Mesodermal cell (in vitro differentiated cells): ENCODE measurements at regions not wholly inside any gene's neighbourhood (a gene's known extent, or its start where the extent isn't known, plus 50 kb on each side); places are given as distances from the start of the nearest gene placed in this dataset.
"Not testable (repeated sequence)": the region's sequence is repeated elsewhere in the genome, so short reads cannot be mapped to it uniquely, and the experiment has no call there.

Experiments
- H3K27ac ChIP-seq: 2 replicates; pipeline ENCODE4 v1.7.0; 2013; ENCODE audit warnings: mild to moderate bottlenecking, low read depth, low read length, moderate library complexity; ENCODE audit not compliant: severe bottlenecking
- H3K36me3 ChIP-seq: 2 replicates; pipeline ENCODE4 v1.7.1; 2013; ENCODE audit warnings: mild to moderate bottlenecking, low read length, moderate library complexity; ENCODE audit not compliant: control insufficient read depth, insufficient read depth
- H3K4me1 ChIP-seq: one replicate; pipeline ENCODE4 v1.7.1; 2013; ENCODE audit warnings: mild to moderate bottlenecking, low read length; ENCODE audit not compliant: insufficient read depth, control insufficient read depth, poor library complexity, severe bottlenecking
- H3K4me3 ChIP-seq: 2 replicates; pipeline ENCODE4 v1.7.0; 2013; ENCODE audit warnings: low read length, control low read depth, mild to moderate bottlenecking; ENCODE audit not compliant: insufficient read depth, poor library complexity, severe bottlenecking; ENCODE audit errors: extremely low read depth
- H3K9me3 ChIP-seq: 2 replicates; pipeline ENCODE4 v1.7.1; 2013; ENCODE audit warnings: mild to moderate bottlenecking, low read length, moderate library complexity; ENCODE audit not compliant: control insufficient read depth
- WGBS, 2 experiments: methylation state at CpG; one replicate each; pipeline ENCODE4 v1.1.5; 2013; ENCODE audit warnings: missing lambda C conversion rate in 2 of 2; ENCODE audit not compliant: insufficient coverage in 2 of 2; 5-methylcytosine and 5-hydroxymethylcytosine counted together

DNA sequence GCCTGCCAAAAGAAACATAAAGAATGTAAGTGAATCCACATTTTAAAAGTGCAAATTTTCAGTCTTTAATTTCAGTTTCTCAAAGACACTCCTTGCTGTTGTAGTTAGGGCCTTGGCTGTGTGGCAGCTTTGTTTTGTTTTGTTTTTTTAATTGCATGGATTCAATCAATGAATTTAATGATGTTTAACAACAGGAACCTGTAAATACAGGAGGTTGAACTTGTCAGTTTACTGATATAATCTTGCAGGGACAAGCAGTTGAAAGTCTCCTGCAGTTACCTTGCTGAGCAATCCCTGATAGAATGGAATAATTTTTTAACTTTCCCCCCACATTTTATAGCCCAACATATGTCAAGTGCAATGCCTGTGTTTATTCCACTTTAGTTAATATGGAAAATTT is 528.3 kb upstream of the PCDH7 start:
- Histone ChIP-seq H3K9me3 (no peaks in the 10 kb centered on the region), H3K4me3 (no peak overlapping the region), H3K4me1 (no peaks in the 10 kb centered on the region), H3K36me3 (no peaks in the 10 kb centered on the region), H3K27ac (no peak overlapping the region)

DNA sequence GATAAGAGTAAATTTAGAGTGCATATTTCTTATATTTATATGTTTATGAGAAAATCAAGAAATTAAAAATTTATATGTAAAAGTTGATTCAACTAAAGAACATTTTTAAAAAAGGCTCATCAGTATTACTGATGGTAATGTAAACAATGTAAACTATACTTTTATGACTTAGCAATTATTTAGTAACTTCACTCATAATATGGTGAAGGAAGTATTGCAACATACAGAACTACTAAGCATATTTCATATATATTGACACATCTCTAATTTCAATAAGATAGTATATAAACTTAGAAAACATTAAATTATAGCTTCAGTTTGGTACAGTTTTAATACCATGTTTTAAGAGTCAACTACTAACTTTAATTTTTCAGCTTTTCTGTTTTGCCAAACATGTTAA is 512.8 kb upstream of the PCDH7 start:
- no peaks in the 10 kb centered on the region for H3K4me1 ChIP-seq
- no peaks in the 10 kb centered on the region for H3K36me3 ChIP-seq
- no peak overlapping the region for H3K27ac ChIP-seq
- no peaks in the 10 kb centered on the region for H3K9me3 ChIP-seq
- H3K4me3 ChIP-seq: no peak overlapping the region

DNA sequence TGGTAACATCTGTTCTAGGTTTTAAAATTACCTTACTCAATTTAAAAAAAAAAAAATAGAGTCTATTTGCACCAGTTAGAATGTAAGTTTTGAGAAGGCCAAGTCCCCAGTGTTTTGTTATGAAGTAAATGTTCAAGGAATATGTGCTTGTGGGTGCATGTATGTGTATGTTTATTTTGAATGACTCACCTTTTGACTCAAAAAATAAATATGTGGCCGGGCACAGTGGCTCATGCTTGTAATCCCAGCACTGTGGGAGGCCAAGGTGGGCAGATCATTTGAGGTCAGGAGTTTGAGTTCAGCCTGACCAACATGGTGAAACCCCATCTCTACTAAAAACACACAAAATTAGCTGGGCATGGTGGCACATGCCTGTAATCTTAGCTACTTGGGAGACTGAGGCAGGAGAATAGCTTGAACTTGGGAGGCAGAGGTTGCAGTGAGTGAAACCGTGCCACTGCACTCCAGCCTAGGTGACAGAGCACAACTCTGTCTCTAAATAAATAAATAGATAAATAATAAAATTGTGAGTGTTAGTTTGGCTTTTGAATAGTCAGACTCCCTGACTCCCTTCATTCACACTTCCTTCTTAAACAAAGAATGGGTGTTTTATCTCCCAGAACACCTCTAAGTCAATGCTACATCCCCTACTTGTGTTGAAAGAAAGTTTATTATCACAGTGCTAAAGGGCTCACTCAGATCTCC is 511.3 kb upstream of the PCDH7 start:
- Histone ChIP-seq H3K36me3 (no peaks in the 10 kb centered on the region), H3K4me3 (no peak overlapping the region), H3K9me3 (no peaks in the 10 kb centered on the region), H3K4me1 (no peaks in the 10 kb centered on the region), H3K27ac (no peak overlapping the region)
- WGBS, 2 experiments: 100% methylated on average over 1 of the region's 2 CpGs; no CpG with 5 or more reads in 1 of the 2 experiments

DNA sequence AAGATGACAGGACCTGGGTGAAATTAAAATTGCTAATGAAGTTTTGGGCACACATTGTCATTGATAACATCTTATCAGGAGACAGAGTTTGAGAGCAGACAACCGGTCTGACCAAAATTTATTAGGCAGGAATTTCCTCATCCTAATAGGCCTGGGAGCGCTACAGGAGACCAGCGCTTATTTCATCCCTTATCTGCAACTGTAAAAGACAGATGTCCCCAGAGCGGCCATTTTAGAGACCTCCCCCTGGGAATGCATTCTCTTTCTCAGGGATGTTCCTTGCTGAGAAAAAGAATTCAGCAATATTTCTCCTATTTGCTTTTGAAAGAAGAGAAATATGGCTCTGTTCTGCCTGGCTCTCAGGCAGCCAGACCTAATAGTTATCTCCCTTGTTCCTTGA is 504.2 kb upstream of the PCDH7 start:
- not testable (repeated sequence) for H3K4me3 ChIP-seq, H3K27ac ChIP-seq, H3K9me3 ChIP-seq, H3K36me3 ChIP-seq, H3K4me1 ChIP-seq
- 80% methylated on average over 2 of the region's 4 CpGs; no CpG with 5 or more reads in 1 of the 2 experiments for WGBS, 2 experiments

DNA sequence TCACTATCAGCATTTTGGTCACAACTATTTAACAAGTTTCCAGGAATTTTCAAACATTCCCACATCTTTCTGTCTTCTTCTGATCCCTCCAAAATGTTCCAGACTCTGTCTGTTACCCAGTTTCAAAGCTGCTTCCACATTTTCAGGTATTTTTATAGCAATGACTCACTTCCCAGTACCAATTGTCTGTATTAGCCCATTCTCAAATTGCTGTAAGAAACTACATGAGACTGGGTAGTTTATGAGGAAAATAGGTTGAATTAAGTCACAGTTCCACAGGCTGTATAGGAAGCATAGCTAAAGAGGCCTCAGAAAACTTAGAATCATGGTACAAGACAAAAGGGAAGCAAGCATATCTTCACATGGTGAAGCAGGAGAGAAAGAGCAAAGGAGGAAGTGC is 475.0 kb upstream of the PCDH7 start:
- H3K4me3 ChIP-seq: no peak overlapping the region
- no peaks in the 10 kb centered on the region for H3K4me1 ChIP-seq
- H3K9me3 ChIP-seq: no peaks in the 10 kb centered on the region
- H3K36me3 ChIP-seq: no peaks in the 10 kb centered on the region
- no peak overlapping the region for H3K27ac ChIP-seq

DNA sequence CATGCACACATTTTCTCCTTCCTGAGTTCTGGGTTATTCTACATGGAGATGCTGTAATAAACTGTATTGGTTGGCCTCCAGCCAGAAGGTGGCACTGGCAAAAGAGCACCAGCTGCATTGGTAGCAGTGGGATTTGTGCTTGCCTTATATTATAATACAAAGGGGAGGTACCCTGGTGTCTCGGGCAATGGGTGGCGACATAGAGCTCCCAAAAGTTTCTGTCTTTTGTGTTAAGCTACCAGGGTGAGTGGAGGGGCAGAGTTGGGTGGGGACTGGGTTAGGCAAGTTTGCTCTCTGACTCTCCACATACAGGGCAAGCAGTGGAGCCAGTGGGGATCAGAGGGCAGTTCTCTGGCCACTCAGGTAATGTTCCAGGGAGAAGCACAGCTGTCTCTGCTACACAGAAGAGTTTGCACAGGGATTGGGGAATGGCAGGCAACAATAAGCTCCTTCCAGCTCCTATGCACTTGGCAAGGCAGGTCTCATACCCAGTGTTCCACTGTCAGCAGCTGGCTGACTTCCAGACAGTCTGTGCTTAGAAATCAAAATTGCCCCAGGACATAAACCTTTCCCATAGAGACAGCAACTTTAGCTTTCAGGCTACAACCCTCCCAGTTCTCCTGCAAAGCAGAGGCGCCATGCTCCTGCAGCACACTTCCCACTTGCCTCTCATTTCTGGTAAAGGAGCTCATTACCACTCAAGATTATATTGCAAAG is 463.9 kb upstream of the PCDH7 start:
- 66 to 100% methylated on average over 1 to 3 of the region's 3 CpGs for WGBS, 2 experiments
- Histone ChIP-seq H3K4me1 (no peaks in the 10 kb centered on the region), H3K4me3 (no peak overlapping the region), H3K27ac (no peak overlapping the region), H3K9me3 (no peaks in the 10 kb centered on the region), H3K36me3 (no peaks in the 10 kb centered on the region)

DNA sequence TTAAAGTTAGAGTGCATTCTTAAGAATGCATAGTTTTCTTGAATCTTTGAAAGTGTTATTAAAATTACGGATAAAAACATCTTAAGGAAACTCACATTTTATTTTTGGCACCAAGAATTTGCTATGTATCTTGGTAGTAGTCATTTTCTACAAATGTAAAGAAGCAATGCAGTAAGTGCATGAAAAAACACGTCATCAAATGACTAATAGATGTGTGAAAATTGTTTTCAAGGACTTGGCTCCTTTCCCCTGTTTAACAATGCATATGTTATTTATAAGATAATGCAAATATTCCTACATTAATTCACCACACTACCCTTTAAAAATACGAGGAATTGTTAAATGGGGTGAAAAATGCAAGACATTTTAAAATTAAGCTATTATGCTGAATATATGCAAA is 461.2 kb upstream of the PCDH7 start:
- Histone ChIP-seq H3K4me3 (no peak overlapping the region), H3K36me3 (no peaks in the 10 kb centered on the region), H3K9me3 (no peaks in the 10 kb centered on the region), H3K27ac (no peak overlapping the region), H3K4me1 (no peaks in the 10 kb centered on the region)
- 80% methylated on average over 1 of the region's 3 CpGs; no CpG with 5 or more reads in 1 of the 2 experiments for WGBS, 2 experiments

DNA sequence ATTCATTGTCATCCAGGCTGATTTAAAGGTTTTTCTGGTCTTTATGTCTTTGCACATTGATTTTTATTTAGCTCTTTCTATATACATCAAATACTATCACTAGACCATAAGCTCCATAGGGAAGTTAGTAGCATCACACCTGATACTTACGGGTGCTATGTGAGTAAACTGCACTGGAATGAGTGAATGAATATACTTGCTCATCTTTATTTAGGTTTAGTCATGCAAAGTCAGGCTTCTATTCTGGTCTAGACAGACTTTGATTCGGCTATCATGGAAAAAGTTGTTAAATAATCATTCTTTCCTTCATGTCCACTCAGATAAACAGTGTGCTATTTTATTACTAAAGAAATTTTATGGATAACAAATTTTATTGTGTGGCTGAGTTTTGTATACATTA is 457.8 kb upstream of the PCDH7 start:
- no peaks in the 10 kb centered on the region for H3K9me3 ChIP-seq
- H3K27ac ChIP-seq: no peak overlapping the region
- H3K4me1 ChIP-seq: no peaks in the 10 kb centered on the region
- H3K4me3 ChIP-seq: no peak overlapping the region
- no CpG with 5 or more reads among the region's 2 CpGs for WGBS, 2 experiments
- H3K36me3 ChIP-seq: no peaks in the 10 kb centered on the region

DNA sequence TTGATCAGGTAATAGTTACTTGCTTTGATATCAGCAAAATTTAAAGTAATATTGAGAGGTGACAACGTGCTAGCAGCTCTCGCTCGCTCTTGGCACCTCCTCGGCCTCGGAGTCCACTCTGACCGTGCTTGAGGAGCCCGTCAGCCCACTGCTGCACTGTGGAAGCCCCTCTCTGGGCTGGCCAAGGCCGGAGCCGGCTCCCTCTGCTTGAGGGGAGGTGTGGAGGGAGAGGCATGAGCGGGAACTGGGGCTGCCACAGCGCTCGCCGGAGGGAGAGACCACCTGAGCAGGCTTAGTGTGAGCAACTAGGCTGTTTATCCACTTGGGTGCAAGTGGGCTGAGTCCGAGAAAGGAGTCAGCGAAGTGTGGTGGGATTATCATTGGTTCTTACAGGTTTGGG is 455.7 kb upstream of the PCDH7 start:
- no peaks in the 10 kb centered on the region for H3K9me3 ChIP-seq
- WGBS, 2 experiments: 89 to 97% methylated on average over 9 to 15 of the region's 15 CpGs
- H3K27ac ChIP-seq: no peak overlapping the region
- H3K4me3 ChIP-seq: no peak overlapping the region
- no peaks in the 10 kb centered on the region for H3K4me1 ChIP-seq
- H3K36me3 ChIP-seq: no peaks in the 10 kb centered on the region

DNA sequence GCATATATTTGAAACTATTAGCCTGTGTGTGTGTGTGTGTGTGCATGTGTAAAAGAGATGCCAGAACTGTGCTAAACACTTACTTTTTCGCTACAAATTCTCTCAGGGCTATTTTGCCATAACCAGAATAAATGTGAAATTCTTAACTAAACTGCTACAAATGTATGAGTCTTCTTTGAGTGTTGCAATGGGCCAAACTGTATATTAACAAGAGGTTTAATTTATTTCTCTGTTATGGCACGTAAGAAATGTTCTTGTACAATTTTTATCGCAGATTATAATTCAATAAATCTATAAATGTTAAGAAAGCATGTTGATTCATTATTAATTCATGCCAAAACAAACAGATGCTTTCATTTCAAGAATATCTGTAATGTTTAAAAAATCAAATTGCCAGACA is 454.5 kb upstream of the PCDH7 start:
- H3K36me3 ChIP-seq: no peaks in the 10 kb centered on the region
- no peaks in the 10 kb centered on the region for H3K4me1 ChIP-seq

DNA sequence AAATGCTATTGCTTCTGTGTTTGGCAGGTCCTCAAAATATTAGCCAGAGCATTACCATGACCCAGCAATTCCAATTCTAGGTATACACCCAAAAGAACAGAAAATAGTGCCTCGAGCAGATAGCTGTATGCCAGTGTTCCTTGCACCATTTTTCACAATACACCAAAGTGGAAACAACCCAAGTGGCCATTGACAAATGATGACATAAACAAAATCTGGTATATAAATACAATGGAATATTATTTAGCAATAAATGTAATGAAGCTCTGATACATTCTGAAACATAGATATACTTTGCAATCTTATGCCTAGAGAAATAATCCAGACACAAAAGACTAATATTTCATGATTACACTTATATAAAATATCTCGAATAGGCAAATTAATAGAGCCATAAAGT is 451.8 kb upstream of the PCDH7 start:
- WGBS, 2 experiments: no CpG with 5 or more reads among the region's 2 CpGs
- H3K27ac ChIP-seq: no peak overlapping the region

More for the DNA sequence above, 454.5 kb upstream of the PCDH7 start:
- Histone ChIP-seq H3K9me3 (no peaks in the 10 kb centered on the region), H3K4me3 (no peak overlapping the region), H3K27ac (no peak overlapping the region)
- no CpG with 5 or more reads among the region's 3 CpGs for WGBS, 2 experiments

More for the DNA sequence above, 451.8 kb upstream of the PCDH7 start:
- H3K9me3 ChIP-seq: peaks cover 4% of the 10 kb centered on the region
- no peaks in the 10 kb centered on the region for H3K36me3 ChIP-seq
- H3K4me1 ChIP-seq: no peaks in the 10 kb centered on the region
- H3K4me3 ChIP-seq: no peak overlapping the region
